HG02678 (cell line): ENCODE measurements at regions not wholly inside any gene's neighbourhood (a gene's known extent, or its start where the extent isn't known, plus 50 kb on each side); places are given as distances from the start of the nearest gene placed in this dataset.

Experiments
- ATAC-seq: cut with Tn5 transposase; IDR thresholded peaks from one replicate; pipeline ENCODE4 v1.9.1; 2021; ENCODE audit warnings: mild to moderate bottlenecking, moderate library complexity; ENCODE audit not compliant: unreplicated experiment

- ATAC-seq, result no peak
Measured at GRCh38 chr4:129167640-129168260, 71.8 kb downstream of the C4orf33 start.

- no peak for ATAC-seq
Measured at GRCh38 chr4:129172181-129172580, 76.2 kb downstream of the C4orf33 start.

GRCh38 chr4:129176864-129177263 is 80.9 kb downstream of the C4orf33 start:
- ATAC-seq, result peak; percentile 43

- ATAC-seq, result no peak
Measured at GRCh38 chr4:129179276-129179675, 83.3 kb downstream of the C4orf33 start.

- ATAC-seq, result no peak
Measured at GRCh38 chr4:129189630-129190029, 93.7 kb downstream of the C4orf33 start.

- no peak for ATAC-seq
Measured at GRCh38 chr4:129193357-129194100, 97.6 kb downstream of the C4orf33 start.

- ATAC-seq, result no peak
Measured at GRCh38 chr4:129208481-129208880, 112.5 kb downstream of the C4orf33 start.

- ATAC-seq, result no peak
Measured at GRCh38 chr4:129213692-129214091, 117.7 kb downstream of the C4orf33 start.

- no peak for ATAC-seq
Measured at GRCh38 chr4:129218360-129218759, 122.4 kb downstream of the C4orf33 start.

- no peak for ATAC-seq
Measured at GRCh38 chr4:129218897-129219296, 122.9 kb downstream of the C4orf33 start.

- ATAC-seq, result no peak
Measured at GRCh38 chr4:129220254-129220653, 124.3 kb downstream of the C4orf33 start.

GRCh38 chr4:129223945-129224344 is 128.0 kb downstream of the C4orf33 start:
- no peak for ATAC-seq

- ATAC-seq, result no peak
Measured at GRCh38 chr4:129230846-129231245, 134.9 kb downstream of the C4orf33 start.

GRCh38 chr4:129231945-129232588 is 136.1 kb downstream of the C4orf33 start:
- ATAC-seq, result no peak

GRCh38 chr4:129232589-129233337 is 136.8 kb downstream of the C4orf33 start:
- ATAC-seq, result no peak

- no peak for ATAC-seq
Measured at GRCh38 chr4:129233691-129234090, 137.7 kb downstream of the C4orf33 start.

- ATAC-seq, result no peak
Measured at GRCh38 chr4:129236351-129236750, 140.4 kb downstream of the C4orf33 start.

- ATAC-seq, result no peak
Measured at GRCh38 chr4:129239088-129239487, 143.1 kb downstream of the C4orf33 start.

- ATAC-seq, result no peak
Measured at GRCh38 chr4:129240816-129241215, 144.9 kb downstream of the C4orf33 start.

GRCh38 chr4:129246145-129246544 is 150.2 kb downstream of the C4orf33 start:
- no peak for ATAC-seq

GRCh38 chr4:129246910-129247461 is 151.0 kb downstream of the C4orf33 start:
- no peak for ATAC-seq
